ENCODE measurements at regions not wholly inside any gene's neighbourhood (a gene's known extent, or its start where the extent isn't known, plus 50 kb on each side); places are given as distances from the start of the nearest gene placed in this dataset.

DNA sequence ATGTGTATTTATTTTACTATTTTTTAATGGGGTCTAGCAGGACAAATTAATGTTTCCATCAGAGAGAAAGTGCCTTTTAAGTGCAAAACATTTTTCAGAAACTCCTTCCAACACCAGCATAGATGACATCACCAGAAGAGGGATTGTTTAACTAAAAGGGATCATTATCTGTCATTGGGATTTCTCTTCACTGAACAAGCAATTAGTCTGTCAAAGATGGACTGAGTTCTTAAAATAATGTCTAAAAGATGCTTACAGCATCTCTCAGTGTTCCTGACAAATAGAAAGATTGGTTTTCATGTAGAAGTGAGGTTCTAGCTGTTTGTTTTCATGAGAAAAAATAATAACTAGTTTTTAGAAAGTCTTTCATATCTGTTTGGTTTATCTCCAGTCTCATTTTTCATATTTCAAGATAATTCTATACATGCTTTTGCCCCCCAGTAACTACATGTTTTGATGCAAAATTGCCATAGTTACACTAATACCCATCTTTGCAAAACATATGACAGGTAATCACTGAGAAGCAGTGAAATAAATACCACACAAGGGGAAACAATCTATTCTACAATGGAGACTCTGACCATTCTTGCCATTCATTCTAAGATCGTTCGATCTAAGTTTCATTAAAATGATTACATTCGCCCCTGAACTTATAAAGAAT lies 850.3 kb downstream of the GALC start:
- H3K36me3 ChIP-seq (ENCODE audit: control insufficient read depth, insufficient read depth, low read length), result no peaks in the 10 kb centered on the region
- no TSS peak for BruUV-seq (replicated peaks)
- ATAC-seq, result no peak
- no peak overlapping the region for H3K4me3 ChIP-seq (ENCODE audit: low read depth in 2 of 2, low read length in 2 of 2)
- in situ Hi-C loops (cut with HindIII; ENCODE audit: low pct_unique_long_range_greater_than_20kb, low sequenced_read_pairs) (no loop called here), intact Hi-C loops (cut with micrococcal nuclease; ENCODE audit: unreplicated experiment) (no loop called here)
- no peak overlapping the region for H3K27ac ChIP-seq (ENCODE audit: low read length)
- no peaks in the 10 kb centered on the region for H3K4me1 ChIP-seq (ENCODE audit: control insufficient read depth, insufficient read depth, low read length)
- no peaks in the 10 kb centered on the region for H3K27me3 ChIP-seq (ENCODE audit: control insufficient read depth, insufficient read depth, low read length)
- ChIA-PET POLR2A (no interaction called here), CTCF (no interaction called here)
- TF ChIP-seq, protein P1, sequence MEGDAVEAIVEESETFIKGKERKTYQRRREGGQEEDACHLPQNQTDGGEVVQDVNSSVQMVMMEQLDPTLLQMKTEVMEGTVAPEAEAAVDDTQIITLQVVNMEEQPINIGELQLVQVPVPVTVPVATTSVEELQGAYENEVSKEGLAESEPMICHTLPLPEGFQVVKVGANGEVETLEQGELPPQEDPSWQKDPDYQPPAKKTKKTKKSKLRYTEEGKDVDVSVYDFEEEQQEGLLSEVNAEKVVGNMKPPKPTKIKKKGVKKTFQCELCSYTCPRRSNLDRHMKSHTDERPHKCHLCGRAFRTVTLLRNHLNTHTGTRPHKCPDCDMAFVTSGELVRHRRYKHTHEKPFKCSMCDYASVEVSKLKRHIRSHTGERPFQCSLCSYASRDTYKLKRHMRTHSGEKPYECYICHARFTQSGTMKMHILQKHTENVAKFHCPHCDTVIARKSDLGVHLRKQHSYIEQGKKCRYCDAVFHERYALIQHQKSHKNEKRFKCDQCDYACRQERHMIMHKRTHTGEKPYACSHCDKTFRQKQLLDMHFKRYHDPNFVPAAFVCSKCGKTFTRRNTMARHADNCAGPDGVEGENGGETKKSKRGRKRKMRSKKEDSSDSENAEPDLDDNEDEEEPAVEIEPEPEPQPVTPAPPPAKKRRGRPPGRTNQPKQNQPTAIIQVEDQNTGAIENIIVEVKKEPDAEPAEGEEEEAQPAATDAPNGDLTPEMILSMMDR (IDR thresholded peaks at IDR 0.05), result no peak
- TF ChIP-seq, protein P2, sequence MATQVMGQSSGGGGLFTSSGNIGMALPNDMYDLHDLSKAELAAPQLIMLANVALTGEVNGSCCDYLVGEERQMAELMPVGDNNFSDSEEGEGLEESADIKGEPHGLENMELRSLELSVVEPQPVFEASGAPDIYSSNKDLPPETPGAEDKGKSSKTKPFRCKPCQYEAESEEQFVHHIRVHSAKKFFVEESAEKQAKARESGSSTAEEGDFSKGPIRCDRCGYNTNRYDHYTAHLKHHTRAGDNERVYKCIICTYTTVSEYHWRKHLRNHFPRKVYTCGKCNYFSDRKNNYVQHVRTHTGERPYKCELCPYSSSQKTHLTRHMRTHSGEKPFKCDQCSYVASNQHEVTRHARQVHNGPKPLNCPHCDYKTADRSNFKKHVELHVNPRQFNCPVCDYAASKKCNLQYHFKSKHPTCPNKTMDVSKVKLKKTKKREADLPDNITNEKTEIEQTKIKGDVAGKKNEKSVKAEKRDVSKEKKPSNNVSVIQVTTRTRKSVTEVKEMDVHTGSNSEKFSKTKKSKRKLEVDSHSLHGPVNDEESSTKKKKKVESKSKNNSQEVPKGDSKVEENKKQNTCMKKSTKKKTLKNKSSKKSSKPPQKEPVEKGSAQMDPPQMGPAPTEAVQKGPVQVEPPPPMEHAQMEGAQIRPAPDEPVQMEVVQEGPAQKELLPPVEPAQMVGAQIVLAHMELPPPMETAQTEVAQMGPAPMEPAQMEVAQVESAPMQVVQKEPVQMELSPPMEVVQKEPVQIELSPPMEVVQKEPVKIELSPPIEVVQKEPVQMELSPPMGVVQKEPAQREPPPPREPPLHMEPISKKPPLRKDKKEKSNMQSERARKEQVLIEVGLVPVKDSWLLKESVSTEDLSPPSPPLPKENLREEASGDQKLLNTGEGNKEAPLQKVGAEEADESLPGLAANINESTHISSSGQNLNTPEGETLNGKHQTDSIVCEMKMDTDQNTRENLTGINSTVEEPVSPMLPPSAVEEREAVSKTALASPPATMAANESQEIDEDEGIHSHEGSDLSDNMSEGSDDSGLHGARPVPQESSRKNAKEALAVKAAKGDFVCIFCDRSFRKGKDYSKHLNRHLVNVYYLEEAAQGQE (IDR thresholded peaks at IDR 0.05; ENCODE audit: insufficient read depth in 1 of 2, low read depth in 2 of 2, low read length in 1 of 2), result no peak
- TF ChIP-seq TCF7L2 (IDR thresholded peaks at IDR 0.05; ENCODE audit: low read depth, low read length) (no peak), SIN3A (IDR thresholded peaks at IDR 0.05; ENCODE audit: borderline replicate concordance, insufficient read depth, low read depth, low read length) (no peak), POLR2AphosphoS5 (IDR thresholded peaks at IDR 0.05; ENCODE audit: low read depth, low read length) (no peak)
- no peaks in the 10 kb centered on the region for H3K9me3 ChIP-seq (ENCODE audit: control insufficient read depth, insufficient read depth, low read depth, low read length)
- no peak for DNase-seq (ENCODE audit: low read depth, low spot score)

DNA sequence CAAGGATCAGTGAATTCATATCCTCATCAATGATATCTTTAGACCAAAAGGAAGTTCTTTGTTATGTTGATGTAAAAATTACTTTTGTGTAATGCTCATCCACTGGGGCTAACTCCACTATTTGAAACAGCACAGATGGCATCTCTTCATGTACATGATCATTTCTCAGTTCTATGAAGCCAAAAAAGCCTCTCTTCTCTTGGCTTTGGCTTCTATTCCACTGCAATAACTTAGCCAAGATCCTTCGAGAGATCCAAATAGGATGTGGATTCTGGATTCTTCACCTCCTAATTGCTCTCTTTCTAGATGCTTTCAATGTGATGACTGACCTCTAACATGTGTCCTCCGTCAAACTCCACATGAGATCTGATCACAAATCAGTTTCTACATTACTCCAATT lies 851.2 kb downstream of the GALC start:
- CTCF ChIA-PET, result no interaction called here
- Histone ChIP-seq H3K27me3 (ENCODE audit: control insufficient read depth, insufficient read depth, low read length) (no peaks in the 10 kb centered on the region), H3K27ac (ENCODE audit: low read length) (no peak overlapping the region), H3K4me1 (ENCODE audit: control insufficient read depth, insufficient read depth, low read length) (no peaks in the 10 kb centered on the region), H3K36me3 (ENCODE audit: control insufficient read depth, insufficient read depth, low read length) (no peaks in the 10 kb centered on the region), H3K9me3 (ENCODE audit: control insufficient read depth, insufficient read depth, low read depth, low read length) (no peaks in the 10 kb centered on the region), H3K4me3 (ENCODE audit: low read depth in 2 of 2, low read length in 2 of 2) (no peak overlapping the region)
- no peak for TF ChIP-seq TCF7L2 (IDR thresholded peaks at IDR 0.05; ENCODE audit: low read depth, low read length)
- TF ChIP-seq, protein P1 (IDR thresholded peaks at IDR 0.05), result no peak
- TF ChIP-seq, protein P2 (IDR thresholded peaks at IDR 0.05; ENCODE audit: insufficient read depth in 1 of 2, low read depth in 2 of 2, low read length in 1 of 2), result no peak
- no peak for TF ChIP-seq POLR2AphosphoS5 (IDR thresholded peaks at IDR 0.05; ENCODE audit: low read depth, low read length)
- TF ChIP-seq SIN3A (IDR thresholded peaks at IDR 0.05; ENCODE audit: borderline replicate concordance, insufficient read depth, low read depth, low read length), result no peak
- no TSS peak for BruUV-seq (replicated peaks)
- POLR2A ChIA-PET, result no interaction called here
- ATAC-seq (no peak), DNase-seq (ENCODE audit: low read depth, low spot score) (no peak)
- intact Hi-C loops (cut with micrococcal nuclease; ENCODE audit: unreplicated experiment) (no loop called here), in situ Hi-C loops (cut with HindIII; ENCODE audit: low pct_unique_long_range_greater_than_20kb, low sequenced_read_pairs) (no loop called here)

Measured in Panc1 (cell line).